Skeletal muscle cell (primary cell): ENCODE measurements at regions not wholly inside any gene's neighbourhood (a gene's known extent, or its start where the extent isn't known, plus 50 kb on each side); places are given as distances from the start of the nearest gene placed in this dataset.

ENCODE experiments used
- DNase-seq: peaks from one replicate; pipeline ENCODE4 v3.0.0-alpha.2; 2010; ENCODE audit warnings: low read depth
- H3K4me3 ChIP-seq: 2 replicates; pipeline ENCODE4 v1.5.1; 2011; ENCODE audit warnings: low read depth, mild to moderate bottlenecking, control low read depth, low read length, moderate library complexity

GRCh38 chr4:122517345-122517744, 60.8 kb upstream of the IL2 start:
- DNase-seq: no peak
- no peak overlapping the region for H3K4me3 ChIP-seq

GRCh38 chr4:122516376-122516775, 59.9 kb upstream of the IL2 start:
- DNase-seq: no peak
- no peak overlapping the region for H3K4me3 ChIP-seq

GRCh38 chr4:122514671-122515070, 58.1 kb upstream of the IL2 start:
- no peak for DNase-seq
- H3K4me3 ChIP-seq: no peak overlapping the region

DNA sequence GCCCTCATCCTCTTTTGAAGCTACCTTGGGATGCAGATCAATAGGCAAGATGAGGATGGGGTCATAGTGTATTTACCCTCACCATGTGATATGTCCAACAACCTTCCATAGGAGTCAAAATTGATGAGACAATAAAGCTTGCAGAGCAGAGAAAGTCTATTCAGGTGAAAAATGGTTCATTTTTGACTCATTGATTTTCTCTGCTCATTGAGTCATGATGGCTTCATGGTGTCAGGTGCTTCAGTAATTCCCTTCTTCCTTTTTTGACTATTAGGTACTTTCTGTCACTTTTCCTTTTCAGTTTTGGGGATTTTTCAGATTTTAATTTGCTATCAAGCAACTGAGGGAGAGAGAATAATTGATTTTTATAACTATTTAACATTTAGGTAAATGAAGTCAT, 55.9 kb upstream of the IL2 start:
- H3K4me3 ChIP-seq: no peak overlapping the region
- no peak for DNase-seq

DNA sequence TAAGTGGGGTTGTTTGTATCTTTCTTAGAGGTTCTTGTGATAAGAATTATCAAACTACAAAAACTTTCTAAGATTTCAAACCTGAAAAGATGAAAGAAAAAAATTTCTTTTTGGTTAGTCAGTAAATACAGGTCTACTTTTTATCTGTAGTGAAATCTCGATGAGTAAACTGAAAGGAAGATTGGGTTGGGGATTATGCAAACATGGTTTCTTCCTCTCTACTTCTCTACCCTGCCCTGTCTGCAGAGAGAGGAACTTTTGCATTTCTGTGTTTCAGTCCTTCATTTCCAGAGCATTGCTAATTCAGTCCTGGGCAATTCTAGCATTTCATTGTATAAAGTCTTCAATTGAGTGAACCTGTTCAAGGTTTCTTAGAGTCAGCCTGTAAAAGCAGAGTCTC, 51.6 kb upstream of the IL2 start:
- DNase-seq: no peak
- no peak overlapping the region for H3K4me3 ChIP-seq
